SK-N-SH treated with all-trans-retinoic acid at 6 μM for 48 hours (cell line): ENCODE measurements at regions not wholly inside any gene's neighbourhood (a gene's known extent, or its start where the extent isn't known, plus 50 kb on each side); places are given as distances from the start of the nearest gene placed in this dataset.

Experiments used
- ATAC-seq: fragments of 200-7000 bp; cut with Tn5 transposase; 3 replicates; pipeline ENCODE4 v1.9.1; 2020; ENCODE audit warnings: mild to moderate bottlenecking, moderate library complexity
- ARNTL ChIP-seq: fragments of 450-650 bp; formaldehyde crosslinking; IDR thresholded peaks from 2 replicates; pipeline ENCODE4 v1.5.0; 2020; ENCODE audit warnings: low read depth, mild to moderate bottlenecking, moderate library complexity, borderline replicate concordance
- BACH2 ChIP-seq: fragments of 250-450 bp; sonication (Bioruptor Pico); IDR thresholded peaks from 2 replicates; pipeline ENCODE4 v1.9.0; 2021; ENCODE audit warnings: mild to moderate bottlenecking, borderline replicate concordance
- CREB5 ChIP-seq: fragments of 250-450 bp; sonication (Bioruptor Pico); IDR thresholded peaks from 2 replicates; pipeline ENCODE4 v1.5.1; 2020; ENCODE audit warnings: low read depth, mild to moderate bottlenecking, moderate library complexity
- CSDC2 ChIP-seq: fragments of 250-450 bp; sonication (Bioruptor Pico); IDR thresholded peaks from 2 replicates; pipeline ENCODE4 v1.5.0; 2020; ENCODE audit warnings: mild to moderate bottlenecking, moderate library complexity
- CSRNP3 ChIP-seq: fragments of 250-450 bp; sonication (Bioruptor Pico); IDR thresholded peaks from 2 replicates; pipeline ENCODE4 v1.5.1; 2021; ENCODE audit warnings: mild to moderate bottlenecking, moderate library complexity
- ESRRG ChIP-seq: fragments of 250-450 bp; sonication (Bioruptor Pico); IDR thresholded peaks from 2 replicates; pipeline ENCODE4 v1.6.1; 2021; ENCODE audit warnings: mild to moderate bottlenecking
- GLIS3 ChIP-seq: fragments of 250-450 bp; sonication (Bioruptor Pico); IDR thresholded peaks from 2 replicates; pipeline ENCODE4 v1.5.0; 2020; ENCODE audit warnings: mild to moderate bottlenecking, moderate library complexity
- ISL1 ChIP-seq: fragments of 250-450 bp; sonication (Bioruptor Pico); IDR thresholded peaks from 2 replicates; pipeline ENCODE4 v2.1.2; 2022; ENCODE audit warnings: mild to moderate bottlenecking, moderate library complexity
- OSR1 ChIP-seq: fragments of 250-450 bp; sonication (Bioruptor Pico); IDR thresholded peaks from 2 replicates; pipeline ENCODE4 v1.8.0; 2022; ENCODE audit warnings: moderate library complexity, mild to moderate bottlenecking, inconsistent platforms
- PATZ1 ChIP-seq: fragments of 250-450 bp; sonication (Bioruptor Pico); IDR thresholded peaks from 2 replicates; pipeline ENCODE4 v1.8.0; 2020; ENCODE audit warnings: mild to moderate bottlenecking, moderate library complexity, borderline replicate concordance
- POU6F1 ChIP-seq: fragments of 250-450 bp; sonication (Bioruptor Pico); IDR thresholded peaks from 2 replicates; pipeline ENCODE4 v1.8.0; 2021; ENCODE audit warnings: low read depth, mild to moderate bottlenecking, moderate library complexity, borderline replicate concordance
- PPARA ChIP-seq: fragments of 250-450 bp; sonication (Bioruptor Pico); IDR thresholded peaks from 2 replicates; pipeline ENCODE4 v1.5.0; 2020; ENCODE audit warnings: mild to moderate bottlenecking, borderline replicate concordance
- RARB ChIP-seq: fragments of 250-450 bp; sonication (Bioruptor Pico); IDR thresholded peaks from 2 replicates; pipeline ENCODE4 v1.8.0; 2021; ENCODE audit warnings: mild to moderate bottlenecking, moderate library complexity
- SNAI2 ChIP-seq: fragments of 250-450 bp; sonication (Bioruptor Pico); IDR thresholded peaks from 2 replicates; pipeline ENCODE4 v1.5.0; 2020; ENCODE audit warnings: mild to moderate bottlenecking, moderate library complexity
- TOX ChIP-seq: fragments of 250-450 bp; sonication (Bioruptor Pico); IDR thresholded peaks from 2 replicates; pipeline ENCODE4 v1.8.0; 2021; ENCODE audit warnings: mild to moderate bottlenecking, moderate library complexity, borderline replicate concordance
- TSHZ2 ChIP-seq: fragments of 250-450 bp; sonication (Bioruptor Pico); IDR thresholded peaks from 2 replicates; pipeline ENCODE4 v1.5.0; 2020; ENCODE audit warnings: mild to moderate bottlenecking, moderate library complexity
- ZC3H10 ChIP-seq: fragments of 250-450 bp; sonication (Bioruptor Pico); IDR thresholded peaks from 2 replicates; pipeline ENCODE4 v1.5.1; 2021; ENCODE audit warnings: mild to moderate bottlenecking, moderate library complexity
- ZFP3 ChIP-seq: fragments of 250-450 bp; sonication (Bioruptor Pico); IDR thresholded peaks from 2 replicates; pipeline ENCODE4 v1.5.0; 2020; ENCODE audit warnings: mild to moderate bottlenecking, moderate library complexity
- ZFP30 ChIP-seq: fragments of 450-650 bp; formaldehyde crosslinking; IDR thresholded peaks from 2 replicates; pipeline ENCODE4 v1.5.0; 2022; ENCODE audit warnings: mild to moderate bottlenecking, moderate library complexity
- ZNF565 ChIP-seq: fragments of 450-650 bp; formaldehyde crosslinking; conservative IDR thresholded peaks from 2 replicates; pipeline ENCODE4 v1.5.0; 2020; ENCODE audit warnings: low read depth, mild to moderate bottlenecking, moderate library complexity
- ZNF70 ChIP-seq: fragments of 450-650 bp; formaldehyde crosslinking; IDR thresholded peaks from 2 replicates; pipeline ENCODE4 v1.5.0; 2020; ENCODE audit warnings: mild to moderate bottlenecking, moderate library complexity
- ZNF8 ChIP-seq: fragments of 450-650 bp; formaldehyde crosslinking; IDR thresholded peaks from 2 replicates; pipeline ENCODE4 v1.5.0; 2020; ENCODE audit warnings: mild to moderate bottlenecking, moderate library complexity

GRCh38 chr4:141339391-141339790 is 118.7 kb downstream of the ZNF330 start:
- no peak for TF ChIP-seq ZNF565 (CRISPR knock-in tag)
- no peak for TF ChIP-seq ZNF70 (CRISPR knock-in tag)
- no peak for TF ChIP-seq RARB
- no peak for TF ChIP-seq SNAI2
- TF ChIP-seq OSR1 (CRISPR knock-in tag), result no peak
- TF ChIP-seq ZFP30 (CRISPR knock-in tag), result no peak
- no peak for TF ChIP-seq ZC3H10 (CRISPR knock-in tag)
- TF ChIP-seq BACH2 (CRISPR knock-in tag), result no peak
- no peak for TF ChIP-seq GLIS3 (CRISPR knock-in tag)
- no peak for TF ChIP-seq ISL1 (CRISPR knock-in tag)
- TF ChIP-seq TSHZ2 (CRISPR knock-in tag), result no peak
- no peak for TF ChIP-seq CSDC2 (CRISPR knock-in tag)
- no peak for TF ChIP-seq POU6F1 (CRISPR knock-in tag)
- TF ChIP-seq ZNF8 (CRISPR knock-in tag), result no peak
- no peak for TF ChIP-seq CSRNP3 (CRISPR knock-in tag)
- TF ChIP-seq TOX, result no peak
- TF ChIP-seq ESRRG (CRISPR knock-in tag), result no peak
- no peak for TF ChIP-seq CREB5 (CRISPR knock-in tag)
- ATAC-seq, result no peak

GRCh38 chr4:141339966-141340365 is 119.3 kb downstream of the ZNF330 start:
- TF ChIP-seq ZFP3 (CRISPR knock-in tag), result no peak
- TF ChIP-seq SNAI2, result no peak
- TF ChIP-seq PATZ1 (CRISPR knock-in tag), result no peak
- TF ChIP-seq TOX, result no peak
- TF ChIP-seq ZNF565 (CRISPR knock-in tag), result no peak
- no peak for TF ChIP-seq ZNF8 (CRISPR knock-in tag)
- TF ChIP-seq ZNF70 (CRISPR knock-in tag), result no peak
- no peak for TF ChIP-seq BACH2 (CRISPR knock-in tag)
- TF ChIP-seq ARNTL (CRISPR knock-in tag), result no peak
- no peak for TF ChIP-seq OSR1 (CRISPR knock-in tag)
- TF ChIP-seq PPARA, result no peak
- no peak for TF ChIP-seq ZFP30 (CRISPR knock-in tag)
- no peak for TF ChIP-seq GLIS3 (CRISPR knock-in tag)
- no peak for TF ChIP-seq POU6F1 (CRISPR knock-in tag)
- no peak for TF ChIP-seq CSDC2 (CRISPR knock-in tag)
- no peak for TF ChIP-seq CREB5 (CRISPR knock-in tag)
- TF ChIP-seq CSRNP3 (CRISPR knock-in tag), result no peak
- ATAC-seq, result no peak
